Right lobe of liver (tissue), 4 donors: ENCODE measurements at regions not wholly inside any gene's neighbourhood (a gene's known extent, or its start where the extent isn't known, plus 50 kb on each side); places are given as distances from the start of the nearest gene placed in this dataset.

Source experiments
- CTCF ChIP-seq, 4 donors: fragments of 200-600 bp in 3 of 4; fragments of 450-650 bp in 1 of 4; IDR thresholded peaks; one replicate each; pipeline versions ENCODE4 v1.5.1 to v1.8.0; 2016 to 2022; ENCODE audit warnings: antibody characterized with exemption in 4 of 4, mild to moderate bottlenecking in 2 of 4
- POLR2A ChIP-seq: fragments of 450-650 bp; IDR thresholded peaks from one replicate; pipeline ENCODE4 v1.6.1; 2017; ENCODE audit warnings: antibody characterized with exemption, mild to moderate bottlenecking
- donor health status: DM: no; HTN: no; CAD: no.
- donor health status: DM: no; HTN: no; CAD: no.
- donor health status: DM: no; HTN: yes; CAD: no.

GRCh38 chr13:62085337-62086229 lies 669.9 kb upstream of the PCDH20 start:
- TF ChIP-seq CTCF (IDR thresholded peaks at IDR 0.05) (no peak), POLR2A (no peak)
